A549 (cell line): ENCODE measurements at regions not wholly inside any gene's neighbourhood (a gene's known extent, or its start where the extent isn't known, plus 50 kb on each side); places are given as distances from the start of the nearest gene placed in this dataset.
A peak's percentile ranks its signal among the peaks of the same experiment; 100 is the strongest.

ENCODE experiments used
- ATAC-seq, 2 experiments: fragments of 200-7000 bp in 1 of 2; fragments of >200 bp in 1 of 2; cut with Nextera tagmentation in 1 of 2; cut with Tn5 transposase in 1 of 2; 3 replicates each; pipeline versions ENCODE4 v1.8.0 to v1.9.1; 2018 to 2020; ENCODE audit warnings: mild to moderate bottlenecking in 1 of 2, moderate library complexity in 1 of 2
- CTCF ChIA-PET: fragments of 300-600 bp; sonication (Branson Sonifier 250); formaldehyde crosslinking; extraction: SDS; loops from one replicate; lab custom pipeline; 2021; ENCODE audit warnings: antibody characterized with exemption, inconsistent platforms; lab: Yijun Ruan, JAX
- POLR2A ChIA-PET: fragments of 350-600 bp; formaldehyde crosslinking; extraction: SDS; loops from one replicate; lab custom pipeline; 2021; ENCODE audit warnings: antibody characterized with exemption, inconsistent platforms; lab: Yijun Ruan, JAX
- DNase-seq, 2 experiments: peaks; one replicate each; pipeline versions ENCODE4 v3.0.0 to v3.0.0-alpha.2; 2011 to 2016; ENCODE audit warnings: low read depth in 1 of 2, low spot score in 1 of 2
- FAIRE-seq: peaks from 2 replicates; lab custom pipeline; 2011; peaks lifted over from hg19 to GRCh38; lab: Jason Lieb, UNC
- H3K27ac ChIP-seq, 2 experiments: fragments of >200 bp; sonication (Bioruptor Twin); formaldehyde crosslinking; 3 replicates each; pipeline ENCODE4 v1.5.1; 2016 to 2017
- H3K4me1 ChIP-seq: fragments of >200 bp; sonication (Bioruptor Twin); formaldehyde crosslinking; 3 replicates; pipeline ENCODE4 v1.6.1; 2016
- H3K4me2 ChIP-seq: fragments of >200 bp; sonication (Bioruptor Twin); formaldehyde crosslinking; 3 replicates; pipeline ENCODE4 v1.6.1; 2016
- H3K4me3 ChIP-seq: fragments of >200 bp; sonication (Bioruptor Twin); formaldehyde crosslinking; 3 replicates; pipeline ENCODE4 v1.5.1; 2016
- H3K9me3 ChIP-seq: fragments of >200 bp; sonication (Bioruptor Twin); formaldehyde crosslinking; 3 replicates; pipeline ENCODE4 v1.6.1; 2016
- BHLHE40 ChIP-seq: IDR thresholded peaks from 2 replicates; pipeline ENCODE4 v1.6.1; 2012; ENCODE audit warnings: low read depth, low read length, inconsistent platforms
- CBX2 ChIP-seq: fragments of 200-600 bp; sonication (generic); IDR thresholded peaks from 2 replicates; pipeline ENCODE4 v1.6.1; 2016; ENCODE audit warnings: low read depth, mild to moderate bottlenecking, borderline replicate concordance
- E2F6 ChIP-seq: IDR thresholded peaks from 2 replicates; pipeline ENCODE4 v1.6.1; 2012; ENCODE audit warnings: low read depth, borderline replicate concordance
- EP300 ChIP-seq, 2 experiments: fragments of >200 bp; sonication (Bioruptor Twin); formaldehyde crosslinking; IDR thresholded peaks; 2 replicates in 1 of 2; 3 replicates in 1 of 2; pipeline ENCODE4 v1.6.1; 2016 to 2017
- FOSL2 ChIP-seq, 2 experiments: fragments of 450-650 bp in 1 of 2; fragments of >200 bp in 1 of 2; sonication (Bioruptor Twin) in 1 of 2; formaldehyde crosslinking; IDR thresholded peaks; 2 replicates each; pipeline versions ENCODE4 v1.5.0 to v1.6.1; 2016 to 2020; ENCODE audit warnings: mild to moderate bottlenecking in 1 of 2, moderate library complexity in 1 of 2
- GATA3 ChIP-seq: IDR thresholded peaks from 2 replicates; pipeline ENCODE4 v1.6.1; 2012; ENCODE audit warnings: borderline replicate concordance
- HES2 ChIP-seq: fragments of >200 bp; sonication (Bioruptor Twin); formaldehyde crosslinking; IDR thresholded peaks from 2 replicates; pipeline ENCODE4 v1.6.1; 2016
- HEYL ChIP-seq: fragments of 250-450 bp; sonication (Bioruptor Pico); IDR thresholded peaks from 2 replicates; pipeline ENCODE4 v1.8.0; 2021; ENCODE audit warnings: mild to moderate bottlenecking, moderate library complexity
- HOXA7 ChIP-seq: fragments of 250-450 bp; sonication (Bioruptor Pico); IDR thresholded peaks from 2 replicates; pipeline ENCODE4 v1.5.0; 2020; ENCODE audit warnings: mild to moderate bottlenecking, moderate library complexity
- HOXB5 ChIP-seq: fragments of 250-450 bp; sonication (Bioruptor Pico); IDR thresholded peaks from 2 replicates; pipeline ENCODE4 v1.5.0; 2020; ENCODE audit warnings: mild to moderate bottlenecking, moderate library complexity
- JUN ChIP-seq, 2 experiments: fragments of >200 bp; sonication (Bioruptor Twin); formaldehyde crosslinking; IDR thresholded peaks; 2 replicates in 1 of 2; 3 replicates in 1 of 2; pipeline ENCODE4 v1.6.1; 2016 to 2017
- JUNB ChIP-seq: fragments of >200 bp; sonication (Bioruptor Twin); formaldehyde crosslinking; IDR thresholded peaks from 2 replicates; pipeline ENCODE4 v1.6.1; 2016
- KDM5A ChIP-seq: fragments of 200-600 bp; sonication (generic); IDR thresholded peaks from 2 replicates; pipeline ENCODE4 v1.6.1; 2016; ENCODE audit warnings: antibody characterized with exemption, mild to moderate bottlenecking
- MAZ ChIP-seq: fragments of 150-350 bp; IDR thresholded peaks from 2 replicates; pipeline ENCODE4 v1.6.1; 2014; ENCODE audit warnings: antibody characterized with exemption, low read depth, low read length, borderline replicate concordance
- POLR2A ChIP-seq: IDR thresholded peaks from 2 replicates; pipeline ENCODE4 v1.6.1; 2012; ENCODE audit warnings: mild to moderate bottlenecking, low read length
- POLR2AphosphoS2 ChIP-seq: conservative IDR thresholded peaks from 2 replicates; pipeline ENCODE4 v1.6.1; 2012; ENCODE audit warnings: low read length, improper control_type of control experiment, inconsistent platforms
- RNF2 ChIP-seq: fragments of 200-600 bp; sonication (generic); IDR thresholded peaks from 2 replicates; pipeline ENCODE4 v1.6.1; 2016; ENCODE audit warnings: low read depth, mild to moderate bottlenecking, antibody characterized with exemption, moderate library complexity, borderline replicate concordance
- ZC3H11A ChIP-seq: fragments of 450-650 bp; IDR thresholded peaks from 2 replicates; pipeline ENCODE4 v1.6.1; 2014; ENCODE audit warnings: antibody characterized with exemption, mild to moderate bottlenecking
- ZFP36 ChIP-seq: fragments of 450-650 bp; IDR thresholded peaks from 2 replicates; pipeline ENCODE4 v1.6.1; 2014; ENCODE audit warnings: borderline replicate concordance; ENCODE audit not compliant: partially characterized antibody
- WGBS: methylation state at CpG from one replicate; pipeline ENCODE4 v1.1.6; 2017; ENCODE audit errors: missing lambda C conversion rate; 5-methylcytosine and 5-hydroxymethylcytosine counted together
- TF ChIP-seq, protein P1 (sequence below): fragments of 250-450 bp; sonication (Bioruptor Pico); IDR thresholded peaks from 2 replicates; pipeline ENCODE4 v1.5.0; 2021; ENCODE audit warnings: mild to moderate bottlenecking, moderate library complexity, borderline replicate concordance
- TF ChIP-seq, protein P2 (sequence below): IDR thresholded peaks from 2 replicates; pipeline ENCODE4 v1.6.1; 2012
- TF ChIP-seq, protein P3 (sequence below): fragments of 200-600 bp; sonication (generic); IDR thresholded peaks from 2 replicates; pipeline ENCODE4 v1.6.1; 2016; ENCODE audit warnings: antibody characterized with exemption, mild to moderate bottlenecking, moderate library complexity
- TF ChIP-seq, protein P4 (sequence below): fragments of >200 bp; sonication (Bioruptor Twin); formaldehyde crosslinking; IDR thresholded peaks from 3 replicates; pipeline ENCODE4 v1.5.1; 2016

GRCh38 chr13:34035676-34036325 lies 217.9 kb downstream of the RFC3 start:
- peaks cover 8% of the 10 kb centered on the region; the same call in 2 of the 3 replicates for H3K9me3 ChIP-seq
- peaks cover 15% of the 10 kb centered on the region; the same call in 2 of the 3 replicates for H3K4me1 ChIP-seq
- ATAC-seq (peak; percentile 63 to 68), DNase-seq (peak; percentile 9 to 65)
- H3K4me3 ChIP-seq = no peak overlapping the region
- POLR2A ChIA-PET = interaction anchor here (0.7 kb wide), 1 partner anchor 120 kb away, joined by 9 read pairs; no protein-coding TSS in a partner anchor
- CTCF ChIA-PET = interaction anchor here (1.5 kb wide), 1 partner anchor 235 kb away, joined by 5 read pairs; no protein-coding TSS in a partner anchor
- peak overlapping the region; percentile 16; the same call in 2 of the 3 replicates for H3K4me2 ChIP-seq
- peak overlapping the region; percentile 66 to 69; a peak in 5 of 6 replicates for H3K27ac ChIP-seq
- TF ChIP-seq POLR2A = no peak
- no peak for TF ChIP-seq POLR2AphosphoS2
- no peak for TF ChIP-seq BHLHE40
- TF ChIP-seq, protein P1, sequence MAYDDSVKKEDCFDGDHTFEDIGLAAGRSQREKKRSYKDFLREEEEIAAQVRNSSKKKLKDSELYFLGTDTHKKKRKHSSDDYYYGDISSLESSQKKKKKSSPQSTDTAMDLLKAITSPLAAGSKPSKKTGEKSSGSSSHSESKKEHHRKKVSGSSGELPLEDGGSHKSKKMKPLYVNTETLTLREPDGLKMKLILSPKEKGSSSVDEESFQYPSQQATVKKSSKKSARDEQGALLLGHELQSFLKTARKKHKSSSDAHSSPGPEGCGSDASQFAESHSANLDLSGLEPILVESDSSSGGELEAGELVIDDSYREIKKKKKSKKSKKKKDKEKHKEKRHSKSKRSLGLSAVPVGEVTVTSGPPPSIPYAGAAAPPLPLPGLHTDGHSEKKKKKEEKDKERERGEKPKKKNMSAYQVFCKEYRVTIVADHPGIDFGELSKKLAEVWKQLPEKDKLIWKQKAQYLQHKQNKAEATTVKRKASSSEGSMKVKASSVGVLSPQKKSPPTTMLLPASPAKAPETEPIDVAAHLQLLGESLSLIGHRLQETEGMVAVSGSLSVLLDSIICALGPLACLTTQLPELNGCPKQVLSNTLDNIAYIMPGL = no peak
- no peak for TF ChIP-seq HES2
- TF ChIP-seq HOXB5 = no peak
- TF ChIP-seq MAZ = no peak
- TF ChIP-seq, protein P2, sequence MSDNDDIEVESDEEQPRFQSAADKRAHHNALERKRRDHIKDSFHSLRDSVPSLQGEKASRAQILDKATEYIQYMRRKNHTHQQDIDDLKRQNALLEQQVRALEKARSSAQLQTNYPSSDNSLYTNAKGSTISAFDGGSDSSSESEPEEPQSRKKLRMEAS = 0 out of 2 replicates have a peak, but pooled peaks have one; percentile 9
- no peak for TF ChIP-seq E2F6
- no peak for TF ChIP-seq RNF2
- TF ChIP-seq JUNB = peak; percentile 73
- TF ChIP-seq ZC3H11A = no peak
- TF ChIP-seq CBX2 = no peak
- TF ChIP-seq GATA3 = peak; percentile 53; the same call in 1 of the 2 replicates
- peak; percentile 50 for TF ChIP-seq FOSL2 (IDR thresholded peaks at IDR 0.05)
- peak; percentile 44 for TF ChIP-seq FOSL2 (CRISPR knock-in tag; IDR thresholded peaks at IDR 0.05)
- no peak for TF ChIP-seq JUN (IDR thresholded peaks at IDR 0.05)
- TF ChIP-seq, protein P3, sequence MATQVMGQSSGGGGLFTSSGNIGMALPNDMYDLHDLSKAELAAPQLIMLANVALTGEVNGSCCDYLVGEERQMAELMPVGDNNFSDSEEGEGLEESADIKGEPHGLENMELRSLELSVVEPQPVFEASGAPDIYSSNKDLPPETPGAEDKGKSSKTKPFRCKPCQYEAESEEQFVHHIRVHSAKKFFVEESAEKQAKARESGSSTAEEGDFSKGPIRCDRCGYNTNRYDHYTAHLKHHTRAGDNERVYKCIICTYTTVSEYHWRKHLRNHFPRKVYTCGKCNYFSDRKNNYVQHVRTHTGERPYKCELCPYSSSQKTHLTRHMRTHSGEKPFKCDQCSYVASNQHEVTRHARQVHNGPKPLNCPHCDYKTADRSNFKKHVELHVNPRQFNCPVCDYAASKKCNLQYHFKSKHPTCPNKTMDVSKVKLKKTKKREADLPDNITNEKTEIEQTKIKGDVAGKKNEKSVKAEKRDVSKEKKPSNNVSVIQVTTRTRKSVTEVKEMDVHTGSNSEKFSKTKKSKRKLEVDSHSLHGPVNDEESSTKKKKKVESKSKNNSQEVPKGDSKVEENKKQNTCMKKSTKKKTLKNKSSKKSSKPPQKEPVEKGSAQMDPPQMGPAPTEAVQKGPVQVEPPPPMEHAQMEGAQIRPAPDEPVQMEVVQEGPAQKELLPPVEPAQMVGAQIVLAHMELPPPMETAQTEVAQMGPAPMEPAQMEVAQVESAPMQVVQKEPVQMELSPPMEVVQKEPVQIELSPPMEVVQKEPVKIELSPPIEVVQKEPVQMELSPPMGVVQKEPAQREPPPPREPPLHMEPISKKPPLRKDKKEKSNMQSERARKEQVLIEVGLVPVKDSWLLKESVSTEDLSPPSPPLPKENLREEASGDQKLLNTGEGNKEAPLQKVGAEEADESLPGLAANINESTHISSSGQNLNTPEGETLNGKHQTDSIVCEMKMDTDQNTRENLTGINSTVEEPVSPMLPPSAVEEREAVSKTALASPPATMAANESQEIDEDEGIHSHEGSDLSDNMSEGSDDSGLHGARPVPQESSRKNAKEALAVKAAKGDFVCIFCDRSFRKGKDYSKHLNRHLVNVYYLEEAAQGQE = no peak
- TF ChIP-seq, protein P4, sequence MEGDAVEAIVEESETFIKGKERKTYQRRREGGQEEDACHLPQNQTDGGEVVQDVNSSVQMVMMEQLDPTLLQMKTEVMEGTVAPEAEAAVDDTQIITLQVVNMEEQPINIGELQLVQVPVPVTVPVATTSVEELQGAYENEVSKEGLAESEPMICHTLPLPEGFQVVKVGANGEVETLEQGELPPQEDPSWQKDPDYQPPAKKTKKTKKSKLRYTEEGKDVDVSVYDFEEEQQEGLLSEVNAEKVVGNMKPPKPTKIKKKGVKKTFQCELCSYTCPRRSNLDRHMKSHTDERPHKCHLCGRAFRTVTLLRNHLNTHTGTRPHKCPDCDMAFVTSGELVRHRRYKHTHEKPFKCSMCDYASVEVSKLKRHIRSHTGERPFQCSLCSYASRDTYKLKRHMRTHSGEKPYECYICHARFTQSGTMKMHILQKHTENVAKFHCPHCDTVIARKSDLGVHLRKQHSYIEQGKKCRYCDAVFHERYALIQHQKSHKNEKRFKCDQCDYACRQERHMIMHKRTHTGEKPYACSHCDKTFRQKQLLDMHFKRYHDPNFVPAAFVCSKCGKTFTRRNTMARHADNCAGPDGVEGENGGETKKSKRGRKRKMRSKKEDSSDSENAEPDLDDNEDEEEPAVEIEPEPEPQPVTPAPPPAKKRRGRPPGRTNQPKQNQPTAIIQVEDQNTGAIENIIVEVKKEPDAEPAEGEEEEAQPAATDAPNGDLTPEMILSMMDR = no peak
- TF ChIP-seq EP300 (IDR thresholded peaks at IDR 0.05) = peak in 1 of 2 experiments; percentile 21; a peak in 1 of 5 replicates
- TF ChIP-seq ZFP36 = no peak
- TF ChIP-seq KDM5A = no peak
- TF ChIP-seq HOXA7 (CRISPR knock-in tag) = no peak
- no peak for TF ChIP-seq HEYL (CRISPR knock-in tag)
- TF ChIP-seq, all 56 proteins: peak for 5
- WGBS = 12% methylated on average over 3 of the region's 3 CpGs
- no peak for FAIRE-seq
